ENCODE measurements at regions not wholly inside any gene's neighbourhood (a gene's known extent, or its start where the extent isn't known, plus 50 kb on each side); places are given as distances from the start of the nearest gene placed in this dataset.

- ChIA-PET POLR2A (no interaction called here), CTCF (no interaction called here)
- H3K27me3 ChIP-seq (ENCODE audit: control insufficient read depth, insufficient read depth, low read length), result no peaks in the 10 kb centered on the region
- H3K4me1 ChIP-seq (ENCODE audit: control insufficient read depth, insufficient read depth, low read length), result no peaks in the 10 kb centered on the region
- no TSS peak for BruUV-seq (replicated peaks)
- no peak for ATAC-seq
- no peak overlapping the region for H3K27ac ChIP-seq (ENCODE audit: low read length)
- no peaks in the 10 kb centered on the region for H3K9me3 ChIP-seq (ENCODE audit: control insufficient read depth, insufficient read depth, low read depth, low read length)
- H3K36me3 ChIP-seq (ENCODE audit: control insufficient read depth, insufficient read depth, low read length), result no peaks in the 10 kb centered on the region
- intact Hi-C loops (cut with micrococcal nuclease; ENCODE audit: unreplicated experiment) (no loop called here), in situ Hi-C loops (cut with HindIII; ENCODE audit: low pct_unique_long_range_greater_than_20kb, low sequenced_read_pairs) (no loop called here)
- DNase-seq (ENCODE audit: low read depth, low spot score), result peak; percentile 4
- no peak for TF ChIP-seq TCF7L2 (IDR thresholded peaks at IDR 0.05; ENCODE audit: low read depth, low read length)
- no peak for TF ChIP-seq REST (IDR thresholded peaks at IDR 0.05; ENCODE audit: insufficient read depth in 1 of 2, low read depth in 2 of 2, low read length in 1 of 2)
- no peak for TF ChIP-seq CTCF (IDR thresholded peaks at IDR 0.05)
- no peak for TF ChIP-seq POLR2AphosphoS5 (IDR thresholded peaks at IDR 0.05; ENCODE audit: low read depth, low read length)
- no peak for TF ChIP-seq SIN3A (IDR thresholded peaks at IDR 0.05; ENCODE audit: borderline replicate concordance, insufficient read depth, low read depth, low read length)
- no peak overlapping the region for H3K4me3 ChIP-seq (ENCODE audit: low read depth in 2 of 2, low read length in 2 of 2)
Observed at GRCh38 chr10:108327706-108328105, 1163.2 kb upstream of the SORCS1 start.

- no peaks in the 10 kb centered on the region for H3K36me3 ChIP-seq (ENCODE audit: control insufficient read depth, insufficient read depth, low read length)
- no peaks in the 10 kb centered on the region for H3K27me3 ChIP-seq (ENCODE audit: control insufficient read depth, insufficient read depth, low read length)
- intact Hi-C loops (cut with micrococcal nuclease; ENCODE audit: unreplicated experiment) (no loop called here), in situ Hi-C loops (cut with HindIII; ENCODE audit: low pct_unique_long_range_greater_than_20kb, low sequenced_read_pairs) (no loop called here)
- H3K4me3 ChIP-seq (ENCODE audit: low read depth in 2 of 2, low read length in 2 of 2), result no peak overlapping the region
- CTCF ChIA-PET, result no interaction called here
- no peak for TF ChIP-seq REST (IDR thresholded peaks at IDR 0.05; ENCODE audit: insufficient read depth in 1 of 2, low read depth in 2 of 2, low read length in 1 of 2)
- TF ChIP-seq SIN3A (IDR thresholded peaks at IDR 0.05; ENCODE audit: borderline replicate concordance, insufficient read depth, low read depth, low read length), result no peak
- TF ChIP-seq POLR2AphosphoS5 (IDR thresholded peaks at IDR 0.05; ENCODE audit: low read depth, low read length), result no peak
- TF ChIP-seq CTCF (IDR thresholded peaks at IDR 0.05), result no peak
- no peak for TF ChIP-seq TCF7L2 (IDR thresholded peaks at IDR 0.05; ENCODE audit: low read depth, low read length)
- H3K9me3 ChIP-seq (ENCODE audit: control insufficient read depth, insufficient read depth, low read depth, low read length), result no peaks in the 10 kb centered on the region
- BruUV-seq (replicated peaks), result no TSS peak
- ATAC-seq (no peak), DNase-seq (ENCODE audit: low read depth, low spot score) (no peak)
- POLR2A ChIA-PET, result no interaction called here
- H3K4me1 ChIP-seq (ENCODE audit: control insufficient read depth, insufficient read depth, low read length), result no peaks in the 10 kb centered on the region
- H3K27ac ChIP-seq (ENCODE audit: low read length), result no peak overlapping the region
Observed at GRCh38 chr10:108323274-108323798, 1158.8 kb upstream of the SORCS1 start.

All from Panc1 (cell line).